ENCODE measurements at regions not wholly inside any gene's neighbourhood (a gene's known extent, or its start where the extent isn't known, plus 50 kb on each side); places are given as distances from the start of the nearest gene placed in this dataset.

DNA sequence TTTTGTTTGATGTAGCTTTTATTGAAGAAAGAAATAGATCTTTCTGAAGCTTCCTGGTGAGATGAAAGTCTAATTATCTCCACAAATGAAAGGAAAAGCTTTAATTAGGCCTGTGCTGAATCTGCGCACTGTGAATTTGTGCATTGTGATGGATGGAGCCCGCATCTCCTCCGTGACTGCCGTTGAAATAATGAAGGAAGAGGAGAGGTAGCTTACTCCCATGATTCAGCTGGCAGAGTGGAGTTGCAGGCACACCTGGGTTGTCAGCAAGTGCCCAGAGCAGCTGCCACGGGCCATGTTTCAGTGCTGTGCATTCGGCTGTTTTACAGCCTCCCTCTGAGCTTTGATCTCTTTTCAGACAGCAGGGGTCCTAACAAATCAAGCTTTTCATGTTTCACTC is 735.3 kb upstream of the TENM3 start:
- DNase-seq (ENCODE audit: low read depth), result no peak

DNA sequence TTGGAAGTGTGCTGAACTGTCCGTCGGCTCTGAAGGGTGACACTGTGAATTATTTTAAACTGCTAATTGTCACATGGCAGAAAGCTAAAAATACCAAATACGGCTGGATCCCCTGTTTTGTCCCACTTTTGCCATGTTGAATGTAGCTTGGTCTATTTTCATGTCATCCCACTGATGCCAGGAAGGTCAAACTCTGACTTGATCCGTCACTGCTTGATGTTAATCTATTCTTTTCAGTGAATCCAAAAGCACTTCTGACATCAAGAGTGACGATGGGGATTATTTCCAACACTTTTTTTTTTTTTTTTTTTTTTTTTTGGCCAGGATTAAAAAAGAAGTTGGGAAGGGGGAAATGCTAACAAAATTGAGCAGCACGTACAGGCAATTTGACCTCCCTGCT is 734.6 kb upstream of the TENM3 start:
- DNase-seq (ENCODE audit: low read depth), result no peak

GRCh38 chr4:181509073-181509472 is 734.1 kb upstream of the TENM3 start:
- no peak for DNase-seq (ENCODE audit: low read depth)

DNA sequence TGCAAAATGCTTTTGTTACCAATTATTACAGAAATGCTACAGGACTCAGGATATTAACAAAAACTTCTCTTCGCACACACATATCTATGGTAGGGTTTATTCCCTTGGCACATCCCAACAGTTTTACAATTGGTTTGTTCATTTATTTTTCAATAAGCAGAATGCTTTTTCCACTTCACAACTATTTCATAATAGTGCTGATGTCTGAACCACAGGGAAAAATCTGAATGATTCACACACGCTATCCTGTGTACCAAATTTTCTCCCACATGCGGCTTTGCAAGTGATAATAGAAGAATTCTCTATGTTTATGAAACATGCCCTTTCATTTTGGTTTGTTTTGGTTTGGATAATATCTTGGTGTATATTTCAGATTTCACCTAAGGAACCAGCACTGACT is 725.7 kb upstream of the TENM3 start:
- no peak for DNase-seq (ENCODE audit: low read depth)

DNA sequence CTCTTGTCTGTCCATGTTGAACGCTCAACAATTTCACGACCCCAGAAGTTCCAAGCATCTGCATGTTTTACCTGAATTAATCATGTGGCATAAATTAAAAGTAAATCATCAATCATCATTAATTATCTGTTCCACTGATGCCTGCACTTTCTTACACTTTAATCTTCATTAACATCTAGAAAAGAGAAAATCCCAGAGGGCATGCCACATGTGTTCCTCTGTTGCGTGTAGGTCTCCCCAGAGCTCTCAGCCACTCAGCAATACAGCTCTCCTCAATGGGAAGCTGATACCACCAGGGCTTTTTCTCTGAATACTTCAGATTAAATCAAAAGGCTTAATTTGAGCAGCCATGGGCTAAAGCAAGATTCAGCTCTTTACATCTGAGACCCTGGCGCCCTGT is 722.4 kb upstream of the TENM3 start:
- no peak for DNase-seq (ENCODE audit: low read depth)

DNA sequence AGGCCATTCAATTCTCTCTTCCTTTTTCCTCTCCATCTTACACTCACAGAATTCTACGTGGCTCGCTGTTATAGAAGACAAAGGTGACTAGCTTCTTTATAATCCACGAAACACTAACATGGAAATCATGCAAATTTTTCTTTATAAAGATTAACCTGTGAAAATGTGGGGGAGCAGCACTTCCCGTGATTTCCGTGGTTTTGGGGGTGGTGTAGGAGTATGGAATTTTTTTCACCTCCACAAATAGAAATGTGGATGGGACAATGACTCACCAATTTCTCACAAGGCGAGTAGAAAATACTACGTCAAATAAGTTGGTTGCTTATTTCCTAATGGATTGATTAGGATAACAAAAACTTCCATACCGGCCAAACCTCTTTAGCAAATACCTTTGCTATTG is 719.2 kb upstream of the TENM3 start:
- no peak for DNase-seq (ENCODE audit: low read depth)

DNA sequence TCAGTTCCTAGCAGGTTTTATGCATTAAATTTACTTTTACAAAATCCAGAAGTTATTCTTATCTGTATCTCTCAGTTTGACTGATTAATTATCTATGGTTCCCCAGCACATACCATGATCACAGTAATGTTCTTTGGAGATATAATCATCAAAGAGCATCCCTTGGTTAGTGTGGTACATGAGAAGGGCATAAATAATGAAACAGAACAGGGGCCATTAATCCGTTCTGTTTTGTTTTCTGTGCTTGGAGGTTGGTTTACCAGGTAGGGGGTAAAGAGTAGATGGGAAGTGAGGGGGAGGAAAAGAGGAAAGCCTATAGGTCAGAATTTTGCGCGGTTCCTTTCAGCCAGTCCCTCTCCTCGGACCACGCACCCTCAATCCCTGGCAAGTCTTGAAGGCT is 718.7 kb upstream of the TENM3 start:
- no peak for DNase-seq (ENCODE audit: low read depth)

DNA sequence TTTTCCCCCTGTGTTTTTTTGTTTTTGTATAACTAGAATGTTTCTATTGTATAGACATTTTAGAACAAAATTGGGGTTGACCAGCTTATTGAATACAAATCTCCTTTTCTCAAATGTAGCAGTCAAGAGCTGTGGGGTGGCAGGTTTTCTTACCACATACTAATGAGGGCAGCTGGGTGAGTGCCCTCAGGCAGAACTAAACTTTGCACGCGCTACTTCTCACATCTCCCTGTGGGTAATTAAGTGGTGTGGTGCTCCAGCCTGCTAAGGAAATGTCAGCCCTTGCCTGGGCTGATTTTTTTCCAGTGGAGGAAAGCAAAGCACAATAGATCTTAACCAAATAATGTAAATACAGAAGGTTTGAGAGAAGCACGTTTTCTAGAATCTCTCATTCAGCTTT is 717.6 kb upstream of the TENM3 start:
- DNase-seq (ENCODE audit: low read depth), result no peak

GRCh38 chr4:181528570-181529184 is 714.5 kb upstream of the TENM3 start:
- DNase-seq (ENCODE audit: low read depth), result no peak

GRCh38 chr4:181529537-181529936 is 713.7 kb upstream of the TENM3 start:
- no peak for DNase-seq (ENCODE audit: low read depth)

DNA sequence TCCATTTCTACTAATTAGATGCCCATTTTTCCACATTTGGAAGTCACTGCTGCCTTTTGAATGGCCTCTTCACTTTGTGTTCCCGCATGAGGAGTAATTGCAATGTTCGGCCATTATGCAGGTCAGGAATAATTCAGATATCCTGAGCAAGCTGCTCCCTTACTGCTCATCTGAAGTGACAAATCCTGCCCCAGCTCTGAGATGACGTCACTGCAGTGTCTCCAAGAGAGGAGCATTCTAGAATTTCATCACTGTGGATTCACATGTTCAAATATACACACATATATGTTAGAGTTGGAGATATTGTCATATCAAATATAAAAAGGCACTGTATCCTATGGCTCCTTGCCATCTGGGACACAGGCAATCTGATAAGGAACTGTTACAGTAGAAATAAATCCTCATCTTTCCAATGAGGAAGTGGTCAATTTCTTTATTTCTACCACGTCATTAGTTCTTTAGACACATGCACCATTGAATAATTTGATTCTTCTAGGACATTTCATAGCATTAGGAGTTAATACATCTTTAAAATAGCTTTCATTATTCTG is 706.9 kb upstream of the TENM3 start:
- DNase-seq (ENCODE audit: low read depth), result no peak

DNA sequence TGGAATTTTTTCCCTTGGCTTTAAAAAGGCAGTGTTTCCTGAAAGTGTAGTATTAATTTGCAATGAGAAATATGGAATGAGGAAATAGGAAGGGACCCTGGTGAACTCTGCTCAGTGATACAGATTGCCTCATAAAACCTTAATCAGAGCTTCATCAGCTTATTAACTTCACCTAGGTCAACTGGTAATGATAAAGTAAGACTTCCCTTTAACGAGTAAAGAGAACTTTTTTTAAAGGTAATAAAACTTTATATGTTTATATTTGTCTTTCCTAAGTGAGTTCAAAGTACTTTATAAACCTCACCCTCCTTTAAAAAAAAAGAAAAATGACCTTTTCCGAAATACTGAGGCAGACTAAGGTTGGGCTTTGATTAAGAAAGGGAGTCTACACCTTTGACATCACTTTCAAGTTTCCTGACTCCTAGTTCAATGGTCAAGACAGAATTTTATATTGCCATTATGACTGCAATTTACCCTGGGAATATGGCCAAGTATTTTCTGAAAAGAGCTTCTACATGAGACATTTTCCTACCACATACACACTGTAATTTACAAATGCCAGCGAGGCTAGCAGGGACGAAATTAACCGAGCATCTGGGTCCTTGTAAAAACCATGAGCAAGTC is 706.3 kb upstream of the TENM3 start:
- no peak for DNase-seq (ENCODE audit: low read depth)

GRCh38 chr4:181538431-181538830 is 704.8 kb upstream of the TENM3 start:
- DNase-seq (ENCODE audit: low read depth), result no peak

DNA sequence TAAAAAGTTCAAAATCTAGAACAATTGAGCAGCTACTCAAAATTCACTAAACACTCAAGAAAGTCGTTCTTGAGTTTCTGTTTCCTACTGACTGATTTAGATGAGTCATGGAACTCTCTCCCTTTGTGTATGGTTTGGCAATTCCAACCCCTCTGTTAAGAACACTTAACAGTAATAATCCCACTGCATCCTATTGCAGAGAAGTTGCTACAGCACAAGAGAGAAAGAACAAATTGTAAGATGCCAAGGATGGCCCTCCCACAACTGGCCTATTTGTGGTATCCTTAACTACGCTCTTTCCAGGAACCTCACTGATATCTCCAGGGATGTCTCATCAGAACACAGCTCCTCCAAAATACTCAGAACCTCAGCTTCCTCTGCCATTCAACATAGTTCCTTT is 701.8 kb upstream of the TENM3 start:
- DNase-seq (ENCODE audit: low read depth), result no peak

GRCh38 chr4:181548873-181549575 is 694.2 kb upstream of the TENM3 start:
- no peak for DNase-seq (ENCODE audit: low read depth)

- no peak for DNase-seq (ENCODE audit: low read depth)
Measured at GRCh38 chr4:181549576-181550188, 693.5 kb upstream of the TENM3 start.

- DNase-seq (ENCODE audit: low read depth), result no peak
Measured at GRCh38 chr4:181550381-181550780, 692.8 kb upstream of the TENM3 start.

- DNase-seq (ENCODE audit: low read depth), result no peak
Measured at GRCh38 chr4:181559637-181560036, 683.6 kb upstream of the TENM3 start.

GRCh38 chr4:181562399-181562798 is 680.8 kb upstream of the TENM3 start:
- no peak for DNase-seq (ENCODE audit: low read depth)

DNA sequence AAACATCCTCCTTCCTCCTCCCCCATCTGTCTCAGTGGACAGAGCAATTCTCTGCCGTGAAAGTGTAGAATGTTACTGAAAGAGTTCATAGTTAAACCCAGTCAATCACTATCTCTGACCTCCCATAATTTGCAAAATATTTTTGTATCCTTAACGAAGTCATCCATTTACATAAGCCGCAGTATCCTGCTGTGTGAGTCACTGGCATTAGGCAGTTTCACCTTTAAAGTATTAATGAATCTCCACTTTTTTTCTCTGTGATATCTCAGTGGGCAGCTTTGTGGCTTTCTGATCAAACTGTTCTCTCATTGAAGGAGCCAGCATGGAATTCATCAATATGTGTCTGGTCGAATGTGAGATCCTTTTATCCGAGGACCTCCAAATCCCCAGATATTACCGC is 678.6 kb upstream of the TENM3 start:
- no peak for DNase-seq (ENCODE audit: low read depth)

DNA sequence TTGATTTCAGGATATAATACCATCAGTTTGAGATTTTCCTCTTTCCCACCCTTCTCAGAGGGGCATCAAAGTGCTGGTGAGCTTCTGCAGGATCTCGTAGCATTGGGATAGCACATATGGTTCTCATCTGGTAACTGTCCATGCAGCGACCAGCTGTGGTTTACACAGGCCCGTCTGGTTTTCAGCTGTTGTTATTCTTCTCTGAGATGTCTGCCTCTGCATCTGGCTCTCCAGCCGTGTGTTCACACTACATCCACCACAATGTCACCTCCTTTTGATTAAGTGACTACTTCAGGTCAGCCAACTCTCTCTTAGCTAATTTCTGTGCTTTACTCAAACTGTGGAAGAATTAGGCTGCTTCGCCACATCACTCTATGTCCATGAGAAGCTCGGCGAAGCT is 676.7 kb upstream of the TENM3 start:
- DNase-seq (ENCODE audit: low read depth), result no peak

DNA sequence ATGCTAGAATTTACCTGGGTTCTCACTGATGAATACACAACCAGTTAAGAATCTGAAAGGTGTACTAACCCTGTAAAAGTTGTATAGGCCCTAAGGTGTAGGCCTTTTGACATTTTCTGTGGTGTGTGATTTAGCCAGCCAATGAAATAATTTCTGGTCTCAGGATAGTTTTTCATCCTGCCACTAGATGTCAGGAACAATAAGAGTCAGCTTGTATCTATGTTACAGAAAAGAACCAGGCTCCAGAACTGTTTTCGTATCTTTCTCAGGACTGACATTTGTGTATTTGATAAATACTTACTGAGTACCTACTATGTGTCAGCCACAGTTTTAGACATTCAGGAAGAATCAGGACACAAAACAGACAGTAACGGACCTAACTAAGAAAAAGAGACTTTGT is 673.6 kb upstream of the TENM3 start:
- DNase-seq (ENCODE audit: low read depth), result no peak

GRCh38 chr4:181578911-181579310 is 664.3 kb upstream of the TENM3 start:
- no peak for DNase-seq (ENCODE audit: low read depth)

All from activated gamma-delta T cell treated with anti-CD3 and anti-CD28 coated beads, Interleukin-2, amount 50 U/mL, for 16 hours (primary cell).